ENCODE measurements at regions not wholly inside any gene's neighbourhood (a gene's known extent, or its start where the extent isn't known, plus 50 kb on each side); places are given as distances from the start of the nearest gene placed in this dataset.

GRCh38 chr1:58058323-58058722 lies 488.2 kb downstream of the OMA1 start (continued):
- TF ChIP-seq USF2 (IDR thresholded peaks at IDR 0.05; ENCODE audit: borderline replicate concordance, low read depth, low read length) (no peak), YBX1 (IDR thresholded peaks at IDR 0.05) (no peak), CREM (IDR thresholded peaks at IDR 0.05; ENCODE audit: low read depth) (no peak), YY1 (IDR thresholded peaks at IDR 0.05; ENCODE audit: low read depth, low read length) (no peak)

- intact Hi-C loops (cut with micrococcal nuclease; ENCODE audit: unreplicated experiment): no loop called here
- no peak overlapping the region for H3K4me2 ChIP-seq (ENCODE audit: control insufficient read depth, insufficient read depth)
- H3K4me3 ChIP-seq: no peak overlapping the region
- ChIA-PET POLR2A (no interaction called here), CTCF (interaction anchor here (1.0 to 1.2 kb wide), 2 partner anchors 95 to 106 kb away, joined by 3 to 5 read pairs; no protein-coding TSS in a partner anchor), SMC1A (ENCODE audit: uncharacterized antibody, unreplicated experiment) (no interaction called here), RAD21 (ENCODE audit: unreplicated experiment) (no interaction called here)
- ATAC-seq (no peak), DNase-seq (ENCODE audit: low read depth, low spot score) (no peak), FAIRE-seq (no peak)
- no peak overlapping the region for H2AFZ ChIP-seq (ENCODE audit: control insufficient read depth, low read depth, low read length)
- H3K79me2 ChIP-seq (ENCODE audit: control insufficient read depth, insufficient read depth, low read length): no peaks in the 10 kb centered on the region
- no peak overlapping the region for H3K27ac ChIP-seq (ENCODE audit: control insufficient read depth, insufficient read depth)
- H3K36me3 ChIP-seq (ENCODE audit: control insufficient read depth in 2 of 2, insufficient read depth in 2 of 2, low read length in 1 of 2): no peaks in the 10 kb centered on the region
- no peaks in the 10 kb centered on the region for H3K4me1 ChIP-seq (ENCODE audit: control insufficient read depth, insufficient read depth, low read length)
- no TSS peak for BruUV-seq (replicated peaks)
- in situ Hi-C loops (cut with MboI): no loop called here
- H4K20me1 ChIP-seq (ENCODE audit: control insufficient read depth, insufficient read depth): no peaks in the 10 kb centered on the region
- peaks cover 0 to 3% of the 10 kb centered on the region in 2 experiments; a peak in 2 of 4 replicates for H3K27me3 ChIP-seq (replicated peaks in 1 of 2; ENCODE audit: control insufficient read depth in 2 of 2, insufficient read depth in 2 of 2, low read length in 1 of 2)
- H3K9ac ChIP-seq (ENCODE audit: control insufficient read depth, insufficient read depth, low read length): no peak overlapping the region
- H3K9me3 ChIP-seq (replicated peaks; ENCODE audit: control insufficient read depth, insufficient read depth, low read length): no peaks in the 10 kb centered on the region
- TF ChIP-seq REST (IDR thresholded peaks at IDR 0.05; ENCODE audit: low read depth, low read length) (no peak), NR2F1 (conservative IDR thresholded peaks at IDR 0.05) (no peak), PKNOX1 (IDR thresholded peaks at IDR 0.05) (no peak), RBBP5 (conservative IDR thresholded peaks at IDR 0.05) (no peak), YBX1 (IDR thresholded peaks at IDR 0.05) (no peak), SREBF1 (IDR thresholded peaks at IDR 0.05; ENCODE audit: low read length) (no peak), ATF3 (IDR thresholded peaks at IDR 0.05; ENCODE audit: borderline replicate concordance, extremely low read depth, low read depth, low read length) (no peak), MTA2 (IDR thresholded peaks at IDR 0.05; ENCODE audit: low read depth) (no peak), SMAD1 (IDR thresholded peaks at IDR 0.05; ENCODE audit: low read depth, partially characterized antibody) (no peak), MEF2A (IDR thresholded peaks at IDR 0.05; ENCODE audit: insufficient read depth, low read depth, low read length) (no peak), BCLAF1 (IDR thresholded peaks at IDR 0.05) (no peak), JUND (IDR thresholded peaks at IDR 0.05; ENCODE audit: low read depth, low read length) (no peak), CBX3 (IDR thresholded peaks at IDR 0.05; ENCODE audit: borderline replicate concordance, low read depth) (no peak)
Measured at GRCh38 chr1:58057826-58058225, 488.7 kb downstream of the OMA1 start.

All from GM12878 (cell line).